Prostate gland (tissue), 2 donors: ENCODE measurements at regions not wholly inside any gene's neighbourhood (a gene's known extent, or its start where the extent isn't known, plus 50 kb on each side); places are given as distances from the start of the nearest gene placed in this dataset.

Experiments
- POLR2A ChIP-seq: fragments of 450-650 bp; IDR thresholded peaks from one replicate; pipeline ENCODE4 v1.6.1; 2016; ENCODE audit warnings: antibody characterized with exemption, mild to moderate bottlenecking
- POLR2AphosphoS5 ChIP-seq: sonication (generic); formaldehyde crosslinking; IDR thresholded peaks from one replicate; pipeline ENCODE4 v1.6.1; 2017; ENCODE audit warnings: antibody characterized with exemption
- TF ChIP-seq, protein P1 (sequence below), 4 experiments: fragments of 200-600 bp in 2 of 4; fragments of 450-650 bp in 2 of 4; sonication (generic) in 2 of 4; IDR thresholded peaks; 1 replicate in 3 of 4; 2 replicates in 1 of 4; pipeline ENCODE4 v1.5.1; 2016 to 2019; ENCODE audit warnings: antibody characterized with exemption in 4 of 4, mild to moderate bottlenecking in 2 of 4, moderate library complexity in 2 of 4

GRCh38 chr12:47302111-47302671 lies 222.4 kb upstream of the AMIGO2 start:
- TF ChIP-seq, protein P1, sequence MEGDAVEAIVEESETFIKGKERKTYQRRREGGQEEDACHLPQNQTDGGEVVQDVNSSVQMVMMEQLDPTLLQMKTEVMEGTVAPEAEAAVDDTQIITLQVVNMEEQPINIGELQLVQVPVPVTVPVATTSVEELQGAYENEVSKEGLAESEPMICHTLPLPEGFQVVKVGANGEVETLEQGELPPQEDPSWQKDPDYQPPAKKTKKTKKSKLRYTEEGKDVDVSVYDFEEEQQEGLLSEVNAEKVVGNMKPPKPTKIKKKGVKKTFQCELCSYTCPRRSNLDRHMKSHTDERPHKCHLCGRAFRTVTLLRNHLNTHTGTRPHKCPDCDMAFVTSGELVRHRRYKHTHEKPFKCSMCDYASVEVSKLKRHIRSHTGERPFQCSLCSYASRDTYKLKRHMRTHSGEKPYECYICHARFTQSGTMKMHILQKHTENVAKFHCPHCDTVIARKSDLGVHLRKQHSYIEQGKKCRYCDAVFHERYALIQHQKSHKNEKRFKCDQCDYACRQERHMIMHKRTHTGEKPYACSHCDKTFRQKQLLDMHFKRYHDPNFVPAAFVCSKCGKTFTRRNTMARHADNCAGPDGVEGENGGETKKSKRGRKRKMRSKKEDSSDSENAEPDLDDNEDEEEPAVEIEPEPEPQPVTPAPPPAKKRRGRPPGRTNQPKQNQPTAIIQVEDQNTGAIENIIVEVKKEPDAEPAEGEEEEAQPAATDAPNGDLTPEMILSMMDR (IDR thresholded peaks at IDR 0.05): no peak
- no peak for TF ChIP-seq POLR2AphosphoS5
- no peak for TF ChIP-seq POLR2A
